Esophagus muscularis mucosa (tissue), 2 donors: ENCODE measurements at regions not wholly inside any gene's neighbourhood (a gene's known extent, or its start where the extent isn't known, plus 50 kb on each side); places are given as distances from the start of the nearest gene placed in this dataset.

Experiments used
- POLR2A ChIP-seq: fragments of 450-650 bp; IDR thresholded peaks from one replicate; pipeline ENCODE4 v1.6.1; 2017; ENCODE audit warnings: antibody characterized with exemption, moderate library complexity, mild to moderate bottlenecking, low read depth
- POLR2AphosphoS5 ChIP-seq, 2 donors: sonication (generic); formaldehyde crosslinking; IDR thresholded peaks; one replicate each; pipeline ENCODE4 v1.6.1; 2017; ENCODE audit warnings: antibody characterized with exemption in 2 of 2

- TF ChIP-seq POLR2A: no peak
- TF ChIP-seq POLR2AphosphoS5 (IDR thresholded peaks at IDR 0.05): no peak
These were observed 285.0 kb downstream of the SPANXN1 start for GRCh38 chrX:145532176-145532780.
